PC-9 (cell line): ENCODE measurements at regions not wholly inside any gene's neighbourhood (a gene's known extent, or its start where the extent isn't known, plus 50 kb on each side); places are given as distances from the start of the nearest gene placed in this dataset.

ENCODE experiments used
- BruUV-seq: library from RNA; stranded (reverse); fragments of 400-500 nt; replicated peaks from 2 replicates; lab custom pipeline; 2021; lab: Mats Ljungman, UMichigan
- CTCF ChIA-PET: fragments of 300-600 bp; sonication (Branson Sonifier 250); formaldehyde crosslinking; loops from one replicate; lab custom pipeline; 2022; ENCODE audit warnings: antibody characterized with exemption; lab: Charles Lee
- POLR2A ChIA-PET: fragments of 300-600 bp; sonication (Branson Sonifier 250); formaldehyde crosslinking; loops from one replicate; lab custom pipeline; 2022; ENCODE audit warnings: antibody characterized with exemption; ENCODE audit not compliant: unreplicated experiment; lab: Charles Lee
- DNase-seq, 2 experiments: peaks; one replicate each; pipeline versions ENCODE4 v3.0.0 to v3.0.0-alpha.2; 2015 to 2022; ENCODE audit warnings: mixed read lengths in 1 of 2
- H2AFZ ChIP-seq: fragments of 200-600 bp; sonication (generic); 2 replicates; pipeline ENCODE4 v1.8.1; 2017; ENCODE audit warnings: antibody characterized with exemption
- H3F3A ChIP-seq: fragments of 200-600 bp; sonication (generic); 2 replicates; pipeline ENCODE4 v1.8.1; 2017; ENCODE audit warnings: antibody characterized with exemption, mild to moderate bottlenecking, low read depth; ENCODE audit not compliant: insufficient read depth
- H3K27ac ChIP-seq: fragments of 200-600 bp; sonication (generic); 2 replicates; pipeline ENCODE4 v1.6.1; 2016; ENCODE audit warnings: mixed run types
- H3K27me3 ChIP-seq: fragments of 200-600 bp; sonication (generic); 2 replicates; pipeline ENCODE4 v1.6.1; 2016; ENCODE audit warnings: low read depth, mixed run types; ENCODE audit not compliant: insufficient read depth
- H3K36me3 ChIP-seq: fragments of 200-600 bp; sonication (generic); 2 replicates; pipeline ENCODE4 v1.6.1; 2016; ENCODE audit warnings: low read depth, mixed run types
- H3K4me1 ChIP-seq: fragments of 200-600 bp; sonication (generic); replicated peaks from 2 replicates; pipeline ENCODE4 v1.6.1; 2016; ENCODE audit warnings: mixed run types; ENCODE audit not compliant: insufficient read depth
- H3K4me2 ChIP-seq: fragments of 200-600 bp; sonication (generic); 2 replicates; pipeline ENCODE4 v1.6.1; 2017; ENCODE audit warnings: mixed run types
- H3K4me3 ChIP-seq: fragments of 200-600 bp; sonication (generic); 2 replicates; pipeline ENCODE4 v1.6.1; 2016; ENCODE audit warnings: mixed run types
- H3K79me2 ChIP-seq: fragments of 200-600 bp; sonication (generic); 2 replicates; pipeline ENCODE4 v1.6.1; 2017; ENCODE audit warnings: low read depth, mixed run types
- H3K9me2 ChIP-seq: fragments of 200-600 bp; sonication (generic); 2 replicates; pipeline ENCODE4 v1.8.1; 2017; ENCODE audit warnings: mild to moderate bottlenecking; ENCODE audit not compliant: insufficient read depth
- H3K9me3 ChIP-seq: fragments of 200-600 bp; sonication (generic); 2 replicates; pipeline ENCODE4 v1.8.1; 2016; ENCODE audit warnings: low read depth; ENCODE audit not compliant: insufficient read depth
- H4K20me1 ChIP-seq: fragments of 200-600 bp; sonication (generic); 2 replicates; pipeline ENCODE4 v1.8.1; 2017; ENCODE audit not compliant: insufficient read depth
- CTCF ChIP-seq: fragments of 200-600 bp; sonication (generic); conservative IDR thresholded peaks from 2 replicates; pipeline ENCODE4 v1.6.1; 2017; ENCODE audit warnings: mixed run types, antibody characterized with exemption, mild to moderate bottlenecking, moderate library complexity
- EZH2 ChIP-seq: fragments of 200-600 bp; sonication (generic); IDR thresholded peaks from 2 replicates; pipeline ENCODE4 v1.8.0; 2017; ENCODE audit warnings: antibody characterized with exemption, low read depth
- intact Hi-C: fragments of 100-400 bp; cut with micrococcal nuclease; formaldehyde crosslinking; loops from one replicate; pipeline ENCODE4 v1.10.0; 2022; ENCODE audit not compliant: unreplicated experiment

- Histone ChIP-seq H3K4me2 (no peak overlapping the region), H3K36me3 (no peaks in the 10 kb centered on the region), H3K79me2 (no peaks in the 10 kb centered on the region), H3F3A (no peaks in the 10 kb centered on the region), H3K27me3 (no peaks in the 10 kb centered on the region), H3K4me1 (no peaks in the 10 kb centered on the region), H3K9me2 (no peaks in the 10 kb centered on the region), H3K27ac (no peak overlapping the region), H2AFZ (no peak overlapping the region), H3K4me3 (no peak overlapping the region), H4K20me1 (no peaks in the 10 kb centered on the region), H3K9me3 (no peaks in the 10 kb centered on the region)
- BruUV-seq, result no TSS peak
- POLR2A ChIA-PET, result no interaction called here
- TF ChIP-seq EZH2 (no peak), CTCF (no peak)
- DNase-seq, result no peak
- CTCF ChIA-PET, result no interaction called here
- intact Hi-C loops, result no loop called here
Observed at GRCh38 chr7:109752068-109752467, 1182.4 kb downstream of the DNAJB9 start.

- Histone ChIP-seq H3K4me3 (no peak overlapping the region), H3K36me3 (no peaks in the 10 kb centered on the region), H3F3A (no peaks in the 10 kb centered on the region), H3K9me2 (no peaks in the 10 kb centered on the region), H3K79me2 (no peaks in the 10 kb centered on the region), H3K27ac (no peak overlapping the region), H2AFZ (no peak overlapping the region), H3K4me1 (no peaks in the 10 kb centered on the region), H3K9me3 (no peaks in the 10 kb centered on the region), H3K27me3 (no peaks in the 10 kb centered on the region), H4K20me1 (no peaks in the 10 kb centered on the region), H3K4me2 (no peak overlapping the region)
- no TSS peak for BruUV-seq
- CTCF ChIA-PET, result no interaction called here
- POLR2A ChIA-PET, result no interaction called here
- DNase-seq, result no peak
- no peak for TF ChIP-seq EZH2
- TF ChIP-seq CTCF, result no peak
- intact Hi-C loops, result no loop called here
Observed at GRCh38 chr7:109757713-109758112, 1188.0 kb downstream of the DNAJB9 start.

- no peak overlapping the region for H3K4me2 ChIP-seq
- no peak overlapping the region for H3K27ac ChIP-seq
- no peaks in the 10 kb centered on the region for H3K27me3 ChIP-seq
- no peaks in the 10 kb centered on the region for H3K9me2 ChIP-seq
- H2AFZ ChIP-seq, result no peak overlapping the region
- BruUV-seq, result no TSS peak
- H3K36me3 ChIP-seq, result no peaks in the 10 kb centered on the region
- H3K4me1 ChIP-seq, result no peaks in the 10 kb centered on the region
- H3K79me2 ChIP-seq, result no peaks in the 10 kb centered on the region
- H3F3A ChIP-seq, result no peaks in the 10 kb centered on the region
- no peak for DNase-seq
- H3K4me3 ChIP-seq, result no peak overlapping the region
- TF ChIP-seq CTCF (no peak), EZH2 (no peak)
- ChIA-PET CTCF (no interaction called here), POLR2A (no interaction called here)
- intact Hi-C loops, result no loop called here
- no peaks in the 10 kb centered on the region for H4K20me1 ChIP-seq
- no peaks in the 10 kb centered on the region for H3K9me3 ChIP-seq
Observed at GRCh38 chr7:109763611-109764010, 1193.9 kb downstream of the DNAJB9 start.
